GM12864 (cell line): ENCODE measurements at regions not wholly inside any gene's neighbourhood (a gene's known extent, or its start where the extent isn't known, plus 50 kb on each side); places are given as distances from the start of the nearest gene placed in this dataset.
"Not testable (repeated sequence)": the region's sequence is repeated elsewhere in the genome, so short reads cannot be mapped to it uniquely, and the experiment has no call there.

Source experiments
- DNase-seq: peaks from one replicate; pipeline ENCODE4 v3.0.0-alpha.2; 2011; ENCODE audit warnings: low read depth
- H3K4me3 ChIP-seq: 2 replicates; pipeline ENCODE4 v1.5.1; 2011; ENCODE audit warnings: mild to moderate bottlenecking, low read depth, low read length, control low read depth
- CTCF ChIP-seq: IDR thresholded peaks from 2 replicates; pipeline ENCODE4 v1.5.1; 2011; ENCODE audit warnings: low read depth, mild to moderate bottlenecking, moderate library complexity, low read length, control low read depth, inconsistent platforms; ENCODE audit errors: missing control alignments

GRCh38 chr4:27685091-27685490, 824.5 kb downstream of the STIM2 start:
- DNase-seq = no peak
- TF ChIP-seq CTCF = no peak
- no peak overlapping the region for H3K4me3 ChIP-seq

GRCh38 chr4:27685947-27686346, 825.3 kb downstream of the STIM2 start:
- TF ChIP-seq CTCF = no peak
- no peak overlapping the region for H3K4me3 ChIP-seq
- DNase-seq = no peak

- TF ChIP-seq CTCF = peak; percentile 70
- peak; percentile 7 for DNase-seq
Observed at GRCh38 chr4:27692158-27692557, 831.5 kb downstream of the STIM2 start.

GRCh38 chr4:27692868-27693634, 832.4 kb downstream of the STIM2 start:
- no peak overlapping the region for H3K4me3 ChIP-seq
- no peak for DNase-seq
- TF ChIP-seq CTCF = no peak

More at GRCh38 chr4:27692158-27692557, 831.5 kb downstream of the STIM2 start:
- no peak overlapping the region for H3K4me3 ChIP-seq

- DNase-seq, H3K4me3 ChIP-seq: not testable (repeated sequence)
Observed at GRCh38 chr4:27696257-27696656, 835.6 kb downstream of the STIM2 start.

- H3K4me3 ChIP-seq = no peak overlapping the region
- TF ChIP-seq CTCF = no peak
- DNase-seq = no peak
Observed at GRCh38 chr4:27701606-27702005, 841.0 kb downstream of the STIM2 start.

- TF ChIP-seq CTCF = no peak
- H3K4me3 ChIP-seq = no peak overlapping the region
- no peak for DNase-seq
Observed at GRCh38 chr4:27702730-27703431, 842.2 kb downstream of the STIM2 start.
